ENCODE measurements at regions not wholly inside any gene's neighbourhood (a gene's known extent, or its start where the extent isn't known, plus 50 kb on each side); places are given as distances from the start of the nearest gene placed in this dataset.
"Not testable (repeated sequence)": the region's sequence is repeated elsewhere in the genome, so short reads cannot be mapped to it uniquely, and the experiment has no call there.

DNA sequence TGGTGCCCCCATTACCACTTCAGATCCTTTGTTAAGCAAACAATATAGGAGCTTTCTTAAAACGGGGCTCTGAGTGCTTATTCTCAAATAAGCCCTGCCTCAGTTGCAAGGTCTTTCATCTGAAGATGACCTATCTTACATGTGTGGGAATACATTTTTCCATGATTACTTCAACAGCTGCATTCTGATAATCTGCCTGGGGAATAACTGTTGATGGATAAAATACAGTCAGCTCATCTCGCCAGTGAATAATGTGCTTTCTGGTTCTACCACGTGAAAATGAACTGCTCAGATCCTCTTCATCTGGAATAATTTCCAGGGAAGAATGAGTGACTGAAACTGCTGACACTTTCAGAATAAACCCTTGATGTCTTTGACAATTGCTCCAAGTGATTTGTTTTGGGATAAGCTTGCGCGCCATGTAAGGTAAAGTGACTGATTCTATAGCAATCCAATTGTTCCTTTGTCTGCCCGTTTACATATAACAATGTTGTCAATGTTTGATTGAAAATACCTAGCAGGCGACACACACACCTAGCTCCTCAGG, 161.3 kb downstream of the RTL9 start:
- H3K4me3 ChIP-seq (replicated peaks; ENCODE audit: low read depth, low read length): no peak overlapping the region
- no peak for DNase-seq (ENCODE audit: extremely low read depth, insufficient read length)
- no peaks in the 10 kb centered on the region for H3K36me3 ChIP-seq (ENCODE audit: control insufficient read depth, insufficient read depth, low read length)
- TF ChIP-seq, protein P1, sequence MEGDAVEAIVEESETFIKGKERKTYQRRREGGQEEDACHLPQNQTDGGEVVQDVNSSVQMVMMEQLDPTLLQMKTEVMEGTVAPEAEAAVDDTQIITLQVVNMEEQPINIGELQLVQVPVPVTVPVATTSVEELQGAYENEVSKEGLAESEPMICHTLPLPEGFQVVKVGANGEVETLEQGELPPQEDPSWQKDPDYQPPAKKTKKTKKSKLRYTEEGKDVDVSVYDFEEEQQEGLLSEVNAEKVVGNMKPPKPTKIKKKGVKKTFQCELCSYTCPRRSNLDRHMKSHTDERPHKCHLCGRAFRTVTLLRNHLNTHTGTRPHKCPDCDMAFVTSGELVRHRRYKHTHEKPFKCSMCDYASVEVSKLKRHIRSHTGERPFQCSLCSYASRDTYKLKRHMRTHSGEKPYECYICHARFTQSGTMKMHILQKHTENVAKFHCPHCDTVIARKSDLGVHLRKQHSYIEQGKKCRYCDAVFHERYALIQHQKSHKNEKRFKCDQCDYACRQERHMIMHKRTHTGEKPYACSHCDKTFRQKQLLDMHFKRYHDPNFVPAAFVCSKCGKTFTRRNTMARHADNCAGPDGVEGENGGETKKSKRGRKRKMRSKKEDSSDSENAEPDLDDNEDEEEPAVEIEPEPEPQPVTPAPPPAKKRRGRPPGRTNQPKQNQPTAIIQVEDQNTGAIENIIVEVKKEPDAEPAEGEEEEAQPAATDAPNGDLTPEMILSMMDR (IDR thresholded peaks at IDR 0.05; ENCODE audit: insufficient read depth, low read length, poor library complexity, severe bottlenecking): no peak
- H3K27me3 ChIP-seq (replicated peaks; ENCODE audit: control insufficient read depth, insufficient read depth, low read length): no peaks in the 10 kb centered on the region

DNA sequence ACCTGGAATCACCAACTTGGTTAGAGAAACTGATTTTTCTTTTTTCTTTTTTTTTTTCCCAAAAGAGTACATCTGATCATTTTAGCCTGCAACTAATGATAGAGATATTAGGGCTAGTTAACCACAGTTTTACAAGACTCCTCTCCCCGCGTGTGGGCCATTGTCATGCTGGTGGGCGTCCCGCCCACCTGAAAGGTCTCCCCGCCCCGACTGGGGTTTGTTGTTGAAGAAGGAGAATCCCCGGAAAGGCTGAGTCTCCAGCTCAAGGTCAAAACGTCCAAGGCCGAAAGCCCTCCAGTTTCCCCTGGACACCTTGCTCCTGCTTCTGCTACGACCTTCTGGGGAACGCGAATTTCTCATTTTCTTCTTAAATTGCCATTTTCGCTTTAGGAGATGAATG, 162.0 kb downstream of the RTL9 start:
- not testable (repeated sequence) for DNase-seq (ENCODE audit: extremely low read depth, insufficient read length); H3K36me3 ChIP-seq (ENCODE audit: control insufficient read depth, insufficient read depth, low read length); H3K27me3 ChIP-seq (replicated peaks; ENCODE audit: control insufficient read depth, insufficient read depth, low read length); H3K4me3 ChIP-seq (replicated peaks; ENCODE audit: low read depth, low read length)

GRCh38 chrX:110531873-110532580, 173.4 kb downstream of the RTL9 start:
- Histone ChIP-seq H3K27me3 (replicated peaks; ENCODE audit: control insufficient read depth, insufficient read depth, low read length) (no peaks in the 10 kb centered on the region), H3K36me3 (ENCODE audit: control insufficient read depth, insufficient read depth, low read length) (no peaks in the 10 kb centered on the region), H3K4me3 (replicated peaks; ENCODE audit: low read depth, low read length) (no peak overlapping the region)
- TF ChIP-seq, protein P1 (IDR thresholded peaks at IDR 0.05; ENCODE audit: insufficient read depth, low read length, poor library complexity, severe bottlenecking): no peak
- DNase-seq (ENCODE audit: extremely low read depth, insufficient read length): no peak

DNA sequence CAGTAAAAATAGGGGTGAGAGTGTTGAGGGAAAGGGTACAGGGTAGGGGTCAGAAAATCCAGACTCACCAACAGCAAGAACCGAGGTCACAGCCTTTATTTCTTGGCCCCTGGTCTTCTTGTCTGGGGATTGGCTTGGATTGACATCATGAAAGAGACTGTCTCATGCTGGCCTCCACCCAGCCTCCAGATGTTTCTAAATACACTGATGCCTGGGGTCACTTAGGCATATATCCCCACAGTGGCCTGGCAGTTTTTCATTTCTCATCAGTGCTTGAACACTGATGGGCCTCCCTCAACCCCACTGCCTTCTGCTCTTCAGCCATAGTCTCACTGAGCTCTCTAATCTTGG, 173.9 kb downstream of the RTL9 start:
- TF ChIP-seq, protein P1 (IDR thresholded peaks at IDR 0.05; ENCODE audit: insufficient read depth, low read length, poor library complexity, severe bottlenecking): no peak
- Histone ChIP-seq H3K4me3 (replicated peaks; ENCODE audit: low read depth, low read length) (no peak overlapping the region), H3K27me3 (replicated peaks; ENCODE audit: control insufficient read depth, insufficient read depth, low read length) (no peaks in the 10 kb centered on the region), H3K36me3 (ENCODE audit: control insufficient read depth, insufficient read depth, low read length) (no peaks in the 10 kb centered on the region)
- no peak for DNase-seq (ENCODE audit: extremely low read depth, insufficient read length)

DNA sequence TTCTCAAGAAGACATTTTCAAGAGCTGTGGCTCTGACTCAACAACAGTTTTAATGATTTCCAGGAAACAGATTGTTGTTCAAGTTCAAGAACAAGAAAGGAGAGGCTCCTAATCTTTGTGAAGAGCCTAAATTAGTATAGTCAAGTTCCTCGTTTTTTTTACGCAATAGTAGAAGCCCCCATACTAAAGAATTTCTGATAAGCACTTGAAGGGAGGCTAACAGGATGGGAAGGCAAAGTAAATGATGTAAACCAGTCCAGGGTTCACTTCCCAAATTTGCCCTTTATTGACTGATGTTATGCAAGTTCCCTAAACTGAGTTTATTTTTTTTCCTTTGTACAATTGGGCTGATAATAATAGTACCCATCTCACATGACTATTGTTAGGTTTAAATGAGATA, 178.2 kb downstream of the RTL9 start:
- no peak overlapping the region for H3K4me3 ChIP-seq (replicated peaks; ENCODE audit: low read depth, low read length)
- no peak for DNase-seq (ENCODE audit: extremely low read depth, insufficient read length)
- H3K36me3 ChIP-seq (ENCODE audit: control insufficient read depth, insufficient read depth, low read length): no peaks in the 10 kb centered on the region
- TF ChIP-seq, protein P1 (IDR thresholded peaks at IDR 0.05; ENCODE audit: insufficient read depth, low read length, poor library complexity, severe bottlenecking): no peak
- H3K27me3 ChIP-seq (replicated peaks; ENCODE audit: control insufficient read depth, insufficient read depth, low read length): no peaks in the 10 kb centered on the region

DNA sequence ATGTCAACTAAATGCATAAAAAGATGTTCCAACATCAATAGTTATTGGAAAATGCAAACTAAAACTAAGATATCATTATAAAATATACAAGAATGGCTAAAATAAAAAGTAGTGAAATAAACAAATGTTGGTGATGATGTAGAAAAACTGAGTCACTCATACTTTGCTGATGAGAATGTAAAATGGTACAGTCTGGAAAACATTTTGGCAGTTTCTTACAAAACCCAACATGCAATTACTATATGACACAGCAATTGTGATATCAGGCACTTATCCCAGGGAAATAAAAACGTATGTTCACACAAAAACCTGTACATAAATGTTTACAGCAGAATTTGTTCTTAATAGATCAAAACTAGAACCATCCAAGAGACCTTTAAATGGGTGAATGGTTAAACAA, 182.6 kb downstream of the RTL9 start:
- Histone ChIP-seq H3K4me3 (replicated peaks; ENCODE audit: low read depth, low read length) (no peak overlapping the region), H3K27me3 (replicated peaks; ENCODE audit: control insufficient read depth, insufficient read depth, low read length) (no peaks in the 10 kb centered on the region), H3K36me3 (ENCODE audit: control insufficient read depth, insufficient read depth, low read length) (no peaks in the 10 kb centered on the region)
- TF ChIP-seq, protein P1 (IDR thresholded peaks at IDR 0.05; ENCODE audit: insufficient read depth, low read length, poor library complexity, severe bottlenecking): no peak
- DNase-seq (ENCODE audit: extremely low read depth, insufficient read length): no peak

GRCh38 chrX:110550854-110551253, 192.2 kb downstream of the RTL9 start:
- DNase-seq (ENCODE audit: extremely low read depth, insufficient read length): not testable (repeated sequence)

More at GRCh38 chrX:110550854-110551253, 192.2 kb downstream of the RTL9 start:
- not testable (repeated sequence) for H3K27me3 ChIP-seq (replicated peaks; ENCODE audit: control insufficient read depth, insufficient read depth, low read length); H3K4me3 ChIP-seq (replicated peaks; ENCODE audit: low read depth, low read length); H3K36me3 ChIP-seq (ENCODE audit: control insufficient read depth, insufficient read depth, low read length)

Measured in GM06990 (cell line).